Activated T-cell treated with anti-CD3 and anti-CD28 coated beads for 48 hours (primary cell): ENCODE measurements at regions not wholly inside any gene's neighbourhood (a gene's known extent, or its start where the extent isn't known, plus 50 kb on each side); places are given as distances from the start of the nearest gene placed in this dataset.
"Not testable (repeated sequence)": the region's sequence is repeated elsewhere in the genome, so short reads cannot be mapped to it uniquely, and the experiment has no call there.

ENCODE experiments used
- DNase-seq: peaks from one replicate; pipeline ENCODE4 v3.0.0-alpha.2; 2020; ENCODE audit warnings: low read depth

GRCh38 chr21:32823296-32823695, 51.7 kb upstream of the PAXBP1 start:
- DNase-seq: not testable (repeated sequence)

DNA sequence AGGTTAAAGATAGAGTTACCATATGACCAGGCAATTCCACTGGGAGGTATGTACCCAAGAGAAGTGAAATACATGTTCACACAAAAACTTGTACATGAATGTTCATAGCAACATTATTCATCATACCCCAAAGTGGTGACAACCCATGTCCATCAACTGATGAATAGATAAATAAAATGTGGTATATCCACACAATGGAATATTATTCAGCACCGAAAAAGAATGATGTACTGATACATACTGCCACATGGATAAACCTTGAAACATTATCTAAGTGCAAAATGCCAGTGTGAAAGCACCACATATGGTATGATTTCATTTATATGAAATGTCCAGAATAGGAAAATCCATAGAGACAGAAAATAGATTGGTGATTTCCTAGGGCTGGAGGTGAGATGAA, 53.4 kb upstream of the PAXBP1 start:
- no peak for DNase-seq

DNA sequence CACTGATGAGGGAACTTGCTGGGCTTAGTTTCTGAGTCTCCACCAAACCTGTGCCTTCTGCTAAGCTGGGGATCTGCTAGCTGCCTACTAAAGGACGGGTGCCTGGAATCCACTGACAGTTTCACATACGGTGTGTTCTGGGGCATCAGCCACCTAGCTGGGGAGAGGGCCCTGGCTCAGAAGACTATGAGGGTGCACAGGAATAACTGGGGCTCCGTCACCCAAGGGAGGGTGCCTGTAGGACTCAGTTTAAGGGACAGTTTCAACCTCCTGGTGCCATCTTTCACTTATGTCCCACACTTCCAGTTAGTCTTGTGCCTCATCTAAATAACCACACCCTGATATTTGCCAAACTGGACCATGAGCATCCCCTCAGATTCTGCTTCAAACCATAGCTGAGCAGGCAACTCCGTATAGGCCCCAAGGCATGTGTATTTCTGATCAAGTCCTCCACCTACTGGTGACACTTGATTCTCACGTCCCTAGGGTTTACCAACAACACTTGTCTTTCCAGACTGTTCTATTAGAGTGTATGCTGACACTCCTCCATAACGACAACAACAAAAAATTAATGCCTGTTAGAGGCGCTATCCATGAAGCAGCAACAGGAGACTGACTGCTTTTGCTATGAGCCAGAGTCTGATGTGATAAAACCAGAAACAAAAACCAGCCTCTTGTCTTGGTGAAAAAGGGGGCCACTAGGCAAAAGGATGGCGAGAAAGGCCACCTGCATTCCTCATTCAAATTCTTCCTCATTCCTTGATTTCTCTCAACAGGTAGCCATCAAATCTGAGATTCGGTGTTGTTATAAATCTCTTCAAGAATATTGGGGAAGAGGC, 55.0 kb upstream of the PAXBP1 start:
- no peak for DNase-seq

- no peak for DNase-seq
Observed at GRCh38 chr21:32828908-32829307, 57.4 kb upstream of the PAXBP1 start.

- DNase-seq: no peak
Observed at GRCh38 chr21:32829504-32829903, 57.9 kb upstream of the PAXBP1 start.

- DNase-seq: not testable (repeated sequence)
Observed at GRCh38 chr21:32831779-32832178, 60.2 kb upstream of the PAXBP1 start.

GRCh38 chr21:32834211-32834915, 62.8 kb upstream of the PAXBP1 start:
- no peak for DNase-seq

DNA sequence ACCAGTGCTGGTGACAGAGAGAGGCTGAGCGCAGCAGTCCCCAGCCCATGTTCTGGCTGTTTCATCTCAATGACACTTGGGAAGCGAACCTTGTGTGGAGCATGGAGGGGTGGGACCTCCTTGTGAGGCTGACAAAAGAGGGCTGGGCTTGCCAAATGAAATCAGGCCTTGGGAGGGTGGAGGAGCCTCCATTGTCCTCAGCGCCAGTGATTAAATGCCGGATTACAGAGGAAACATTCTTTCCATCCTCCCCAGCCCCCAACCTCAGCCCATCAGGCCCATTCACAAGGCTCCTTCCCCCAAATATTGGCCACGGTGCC, 63.3 kb upstream of the PAXBP1 start:
- DNase-seq: no peak

DNA sequence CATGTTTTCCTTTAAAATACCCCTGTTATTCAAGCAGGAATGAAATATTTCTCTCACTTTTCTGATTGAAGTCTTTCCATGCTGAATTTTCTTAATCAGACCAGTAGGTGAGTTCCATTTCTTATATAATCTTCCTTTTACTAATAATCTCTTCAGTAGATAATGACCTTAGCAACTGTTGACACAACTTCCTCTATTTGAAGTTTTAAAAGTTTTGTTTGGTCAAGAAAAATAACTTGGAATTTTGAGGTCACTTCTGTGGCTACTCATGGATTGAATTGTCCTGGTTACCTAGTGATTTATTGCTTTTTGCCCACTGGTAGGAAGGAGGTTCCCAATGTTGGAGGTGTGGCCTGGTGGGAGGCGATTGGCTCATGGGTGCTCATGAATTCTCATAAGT, 70.6 kb upstream of the PAXBP1 start:
- DNase-seq: no peak

DNA sequence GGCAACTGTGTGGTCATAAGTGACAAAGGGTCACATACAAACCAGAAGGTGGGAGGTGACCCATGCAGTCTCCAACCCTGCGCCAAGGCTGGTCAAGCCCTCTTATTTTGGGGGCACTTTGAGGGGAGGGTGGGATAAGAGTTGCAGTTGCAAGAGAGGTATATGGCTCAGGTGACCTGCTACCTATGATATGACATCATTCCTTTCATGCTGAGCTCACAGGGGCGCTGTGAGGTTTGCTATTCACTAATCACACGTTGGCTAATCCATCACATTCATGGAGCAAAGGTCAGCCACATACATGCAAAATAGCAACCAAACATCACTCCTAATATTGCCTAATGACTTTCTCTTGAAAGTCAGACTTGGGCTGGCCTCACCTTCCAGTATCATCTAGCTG, 72.0 kb upstream of the PAXBP1 start:
- DNase-seq: no peak

DNA sequence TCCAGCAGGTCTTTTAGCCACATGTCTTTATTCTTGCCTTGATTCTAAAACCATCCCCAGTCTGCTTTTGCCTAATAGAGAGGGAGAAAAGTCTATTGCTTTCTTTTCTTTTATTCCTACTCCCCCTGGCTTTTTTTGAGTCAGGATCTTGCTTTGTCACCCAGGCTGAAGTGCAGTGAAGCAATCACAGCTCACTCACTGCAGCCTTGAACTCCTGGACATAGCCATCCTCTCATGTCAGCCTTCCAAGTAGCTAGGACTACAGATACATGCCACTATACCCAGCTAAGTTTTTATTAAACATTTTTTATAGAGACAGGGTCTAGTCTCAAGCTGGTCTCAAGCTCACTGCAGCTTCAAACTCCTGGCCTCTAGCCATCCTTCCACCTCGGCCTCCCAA, 72.5 kb upstream of the PAXBP1 start:
- DNase-seq: no peak

DNA sequence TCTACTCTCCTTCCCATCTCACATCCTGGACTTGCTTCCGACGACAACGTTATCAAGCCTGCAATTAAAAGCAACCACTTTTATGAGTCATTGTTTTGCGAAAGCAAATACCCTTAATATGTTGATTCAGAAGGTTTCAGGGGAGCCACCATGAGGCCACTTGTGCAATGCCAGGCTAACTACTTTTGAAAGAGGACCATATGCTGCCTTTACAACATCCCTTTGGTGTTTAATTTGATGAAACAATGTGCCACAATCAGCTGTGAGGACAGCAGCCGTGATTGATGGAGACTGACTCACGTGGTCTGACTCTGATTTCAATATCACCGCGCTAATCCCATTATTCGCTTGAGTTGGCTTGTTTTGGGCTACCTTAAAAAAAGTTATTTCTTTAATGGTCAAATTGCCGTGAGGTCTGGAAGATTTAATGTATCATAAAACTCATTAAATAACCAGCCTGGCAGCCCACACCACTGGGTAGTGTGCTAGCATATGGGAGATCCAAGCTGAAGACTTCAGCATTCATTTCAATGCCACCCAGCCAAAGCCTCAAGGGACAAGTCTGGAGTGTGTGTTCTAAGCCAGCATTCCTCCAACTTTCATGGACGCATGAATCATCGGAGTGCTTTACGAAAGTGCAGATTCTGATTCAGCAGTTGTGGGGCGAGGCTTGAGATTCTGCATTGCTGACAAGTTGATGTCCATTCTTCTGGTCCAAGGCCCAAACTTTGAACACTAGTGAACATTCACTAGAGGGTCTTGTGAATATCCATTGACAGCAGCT, 73.3 kb upstream of the PAXBP1 start:
- no peak for DNase-seq

GRCh38 chr21:32858628-32859027, 87.1 kb upstream of the PAXBP1 start:
- DNase-seq: no peak

DNA sequence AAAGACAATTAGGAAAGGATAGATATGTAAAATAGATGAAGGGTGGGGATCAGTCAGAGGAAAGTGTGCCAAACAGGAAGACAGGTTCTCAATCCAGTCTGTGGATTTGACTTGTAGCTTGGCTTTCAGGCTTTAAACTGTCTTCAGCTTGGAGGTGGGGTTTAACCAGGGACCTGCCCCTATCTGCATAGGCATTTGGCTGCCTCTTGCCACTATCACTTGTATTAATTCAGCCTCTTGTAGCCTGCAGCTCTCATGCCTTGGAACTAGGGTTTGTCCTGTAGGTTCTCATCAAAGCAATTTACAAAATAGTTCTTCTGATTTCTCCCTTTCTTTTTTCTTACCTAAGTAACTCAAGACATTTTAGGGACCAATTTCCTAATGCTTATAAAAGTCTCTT, 88.8 kb upstream of the PAXBP1 start:
- DNase-seq: no peak

DNA sequence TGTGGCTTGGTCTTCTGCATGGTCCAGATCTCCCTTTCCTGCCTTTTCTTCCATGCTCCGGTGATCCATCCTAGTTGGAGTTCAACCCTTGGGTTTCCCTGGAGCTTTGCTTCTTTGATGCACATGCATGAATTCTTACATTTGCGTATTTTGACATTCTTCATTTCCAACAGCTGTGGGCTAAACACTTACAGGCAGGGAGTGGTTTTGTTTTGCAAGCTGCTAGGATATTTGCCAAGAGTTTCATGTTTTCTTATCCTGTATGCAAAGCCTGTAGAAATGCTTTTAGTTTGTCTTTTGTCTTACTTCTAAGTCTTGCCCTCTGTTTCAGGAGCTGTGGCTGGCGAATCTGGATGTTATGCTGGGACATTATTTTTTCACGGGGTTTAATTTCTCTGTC, 90.3 kb upstream of the PAXBP1 start:
- no peak for DNase-seq

DNA sequence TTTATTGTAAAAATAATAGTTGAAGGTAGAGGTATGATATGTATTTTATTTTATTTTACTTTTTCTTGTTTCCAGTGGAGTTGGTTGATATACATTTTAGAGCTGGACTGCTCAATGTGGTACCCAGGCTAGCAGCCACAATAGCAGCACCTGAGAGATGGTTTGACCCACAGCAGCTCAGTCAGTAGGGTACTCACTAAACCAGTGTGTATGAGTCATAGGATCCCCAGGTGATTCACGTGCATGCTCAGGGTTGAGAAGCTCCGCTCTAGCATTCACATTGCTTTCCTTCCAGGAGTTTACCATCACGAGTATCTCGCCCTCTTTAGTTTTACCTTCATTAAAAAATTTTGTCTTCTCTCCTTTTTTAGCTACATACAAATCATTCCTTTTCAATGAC, 96.0 kb upstream of the PAXBP1 start:
- DNase-seq: no peak

- DNase-seq: no peak
Observed at GRCh38 chr21:32868631-32869454, 97.3 kb upstream of the PAXBP1 start.

DNA sequence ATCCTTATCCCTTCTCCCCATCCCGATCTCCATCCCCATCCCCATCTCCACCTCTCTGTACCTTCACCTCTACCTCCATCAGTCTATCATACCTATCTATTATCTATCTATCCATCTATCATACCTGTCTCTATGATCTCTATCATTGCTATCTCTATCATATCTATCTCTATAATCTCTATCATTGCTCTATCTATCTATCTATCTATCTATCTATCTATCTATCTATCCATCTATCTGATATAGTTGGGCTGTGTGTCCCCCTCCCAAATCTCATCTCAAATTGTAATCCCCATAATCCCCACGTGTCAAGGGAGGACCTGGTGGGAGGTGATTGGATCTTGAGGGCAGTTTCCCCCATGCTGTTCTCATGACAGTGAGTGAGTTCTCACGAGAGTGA, 97.9 kb upstream of the PAXBP1 start:
- no peak for DNase-seq

DNA sequence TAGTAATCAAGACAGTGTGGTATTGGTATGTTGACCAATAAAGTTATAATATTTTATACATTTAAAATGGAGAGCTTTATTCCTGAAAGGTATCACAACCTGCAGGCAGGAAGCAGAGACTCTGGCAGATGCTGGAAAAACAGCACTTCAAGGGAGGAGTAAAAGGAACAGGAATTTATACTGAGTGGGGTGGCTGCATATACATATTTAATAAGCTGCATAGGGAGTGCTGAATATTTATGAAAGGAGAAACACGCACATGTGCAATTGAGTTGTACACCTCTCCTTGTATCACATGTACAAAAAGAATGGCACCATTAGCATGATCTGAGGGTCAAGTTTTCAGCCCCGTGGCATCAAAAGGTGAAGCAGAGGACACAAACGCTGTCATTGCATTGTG, 104.9 kb upstream of the PAXBP1 start:
- no peak for DNase-seq

- DNase-seq: not testable (repeated sequence)
Observed at GRCh38 chr21:32877888-32878287, 106.3 kb upstream of the PAXBP1 start.

- no peak for DNase-seq
Observed at GRCh38 chr21:32878661-32879060, 107.1 kb upstream of the PAXBP1 start.

- no peak for DNase-seq
Observed at GRCh38 chr21:32881458-32881857, 109.9 kb upstream of the PAXBP1 start.
